H9 (cell line): ENCODE measurements at regions not wholly inside any gene's neighbourhood (a gene's known extent, or its start where the extent isn't known, plus 50 kb on each side); places are given as distances from the start of the nearest gene placed in this dataset.

Source experiments
- DNase-seq: peaks from one replicate; pipeline ENCODE4 v3.0.0-alpha.2; 2017
- H2AFZ ChIP-seq: one replicate; pipeline ENCODE4 v1.6.1; 2013; ENCODE audit warnings: mild to moderate bottlenecking, low read length, control low read depth, moderate library complexity
- H2AK5ac ChIP-seq: 2 replicates; pipeline ENCODE4 v1.6.1; 2013; ENCODE audit warnings: low read length, control low read depth, mixed read lengths; ENCODE audit not compliant: insufficient read length
- H2BK120ac ChIP-seq: one replicate; pipeline ENCODE4 v1.6.1; 2013; ENCODE audit warnings: low read depth, mild to moderate bottlenecking, low read length, control low read depth, inconsistent platforms; ENCODE audit not compliant: poor library complexity, severe bottlenecking
- H2BK12ac ChIP-seq: 2 replicates; pipeline ENCODE4 v1.6.1; 2013; ENCODE audit warnings: low read length, control low read depth, mixed read lengths, low read depth; ENCODE audit not compliant: insufficient read length
- H2BK15ac ChIP-seq: 2 replicates; pipeline ENCODE4 v1.6.1; 2013; ENCODE audit warnings: low read depth, low read length, control low read depth
- H2BK20ac ChIP-seq: one replicate; pipeline ENCODE4 v1.6.1; 2013; ENCODE audit warnings: low read depth, mild to moderate bottlenecking, low read length, control low read depth, inconsistent platforms; ENCODE audit not compliant: poor library complexity, severe bottlenecking
- H2BK5ac ChIP-seq: 2 replicates; pipeline ENCODE4 v1.6.1; 2013; ENCODE audit warnings: low read length, control low read depth, mixed read lengths; ENCODE audit not compliant: insufficient read length
- H3K14ac ChIP-seq: 2 replicates; pipeline ENCODE4 v1.6.1; 2013; ENCODE audit warnings: low read length, control low read depth; ENCODE audit not compliant: insufficient read depth
- H3K18ac ChIP-seq: 2 replicates; pipeline ENCODE4 v1.6.1; 2013; ENCODE audit warnings: low read depth, mild to moderate bottlenecking, mixed read lengths, low read length, control low read depth; ENCODE audit not compliant: insufficient read length
- H3K23ac ChIP-seq: 2 replicates; pipeline ENCODE4 v1.6.1; 2013; ENCODE audit warnings: low read length, control low read depth, mixed read lengths, low read depth; ENCODE audit not compliant: insufficient read length
- H3K23me2 ChIP-seq: 2 replicates; pipeline ENCODE4 v1.6.1; 2013; ENCODE audit warnings: low read depth, mild to moderate bottlenecking, mixed read lengths, low read length, control low read depth; ENCODE audit not compliant: insufficient read length, poor library complexity, severe bottlenecking
- H3K27ac ChIP-seq: 2 replicates; pipeline ENCODE4 v1.5.1; 2013; ENCODE audit warnings: low read length, control low read depth, mixed read lengths, low read depth; ENCODE audit not compliant: insufficient read length
- H3K27me3 ChIP-seq: 2 replicates; pipeline ENCODE4 v1.6.1; 2013; ENCODE audit warnings: low read length, control low read depth, inconsistent platforms; ENCODE audit not compliant: insufficient read depth
- H3K4ac ChIP-seq: 2 replicates; pipeline ENCODE4 v1.6.1; 2013; ENCODE audit warnings: low read depth, mild to moderate bottlenecking, control low read depth, inconsistent platforms, low read length, moderate library complexity
- H3K4me1 ChIP-seq: 2 replicates; pipeline ENCODE4 v1.6.1; 2013; ENCODE audit warnings: low read length, control low read depth, inconsistent platforms; ENCODE audit not compliant: insufficient read depth
- H3K4me2 ChIP-seq: 2 replicates; pipeline ENCODE4 v1.6.1; 2013; ENCODE audit warnings: low read length, control low read depth, mixed read lengths; ENCODE audit not compliant: insufficient read length, insufficient read depth
- H3K56ac ChIP-seq: 2 replicates; pipeline ENCODE4 v1.6.1; 2013; ENCODE audit warnings: low read depth, mild to moderate bottlenecking, mixed read lengths, low read length, control low read depth; ENCODE audit not compliant: insufficient read length
- H3K79me1 ChIP-seq: 2 replicates; pipeline ENCODE4 v1.6.1; 2013; ENCODE audit warnings: low read depth, mild to moderate bottlenecking, moderate library complexity, low read length, control low read depth, inconsistent platforms; ENCODE audit not compliant: insufficient read depth, poor library complexity, severe bottlenecking
- H3K79me2 ChIP-seq: 2 replicates; pipeline ENCODE4 v1.6.1; 2013; ENCODE audit warnings: low read length, control low read depth, inconsistent platforms; ENCODE audit not compliant: insufficient read depth
- H3K9ac ChIP-seq: 2 replicates; pipeline ENCODE4 v1.6.1; 2013; ENCODE audit warnings: low read length, control low read depth, mixed read lengths; ENCODE audit not compliant: insufficient read length; ENCODE audit errors: extremely low read depth
- H3K9me3 ChIP-seq: one replicate; pipeline ENCODE4 v1.6.1; 2013; ENCODE audit warnings: low read depth, low read length, inconsistent platforms; ENCODE audit not compliant: control insufficient read depth
- H3T11ph ChIP-seq: one replicate; pipeline ENCODE4 v1.6.1; 2013; ENCODE audit warnings: mild to moderate bottlenecking, low read length, control low read depth, inconsistent platforms
- H4K20me1 ChIP-seq: one replicate; pipeline ENCODE4 v1.6.1; 2013; ENCODE audit not compliant: control insufficient read depth, insufficient read length, insufficient read depth
- H4K5ac ChIP-seq: 2 replicates; pipeline ENCODE4 v1.6.1; 2013; ENCODE audit warnings: low read depth, mild to moderate bottlenecking, mixed read lengths, low read length, control low read depth; ENCODE audit not compliant: insufficient read length
- H4K8ac ChIP-seq: replicated peaks from 2 replicates; pipeline ENCODE4 v1.6.1; 2013; ENCODE audit warnings: low read length, control low read depth, mixed read lengths, low read depth; ENCODE audit not compliant: insufficient read length
- H4K91ac ChIP-seq: 2 replicates; pipeline ENCODE4 v1.6.1; 2013; ENCODE audit warnings: low read depth, mild to moderate bottlenecking, moderate library complexity, mixed read lengths, low read length, control low read depth; ENCODE audit not compliant: insufficient read length
- H3K27ac Mint-ChIP-seq, 3 experiments: 2 replicates in 2 of 3; 3 replicates in 1 of 3; pipeline ENCODE4 v1.8.0; 2020 to 2021; ENCODE audit warnings: mixed read lengths in 3 of 3, mild to moderate bottlenecking in 1 of 3, moderate library complexity in 1 of 3
- H3K27me3 Mint-ChIP-seq: 2 replicates; pipeline ENCODE4 v1.8.0; 2021; ENCODE audit warnings: low read depth, mild to moderate bottlenecking, moderate library complexity, mixed read lengths
- H3K36me3 Mint-ChIP-seq, 3 experiments: 2 replicates in 2 of 3; 3 replicates in 1 of 3; pipeline ENCODE4 v1.8.0; 2020 to 2021; ENCODE audit warnings: low read depth in 3 of 3, mixed read lengths in 3 of 3; ENCODE audit not compliant: insufficient read depth in 1 of 3
- H3K4me1 Mint-ChIP-seq, 2 experiments: 2 replicates each; pipeline ENCODE4 v1.8.0; 2020; ENCODE audit warnings: mixed read lengths in 2 of 2
- H3K4me3 Mint-ChIP-seq, 2 experiments: 2 replicates in 1 of 2; 3 replicates in 1 of 2; pipeline ENCODE4 v1.8.0; 2020 to 2021; ENCODE audit warnings: mild to moderate bottlenecking in 2 of 2, mixed read lengths in 2 of 2, moderate library complexity in 1 of 2
- H3K9me3 Mint-ChIP-seq, 2 experiments: 2 replicates in 1 of 2; 3 replicates in 1 of 2; pipeline ENCODE4 v1.8.0; 2020; ENCODE audit warnings: mild to moderate bottlenecking in 2 of 2, mixed read lengths in 2 of 2, moderate library complexity in 1 of 2
- WGBS: extraction: QIAGEN DNeasy Blood & Tissue Kit; methylation state at CpG from one replicate; pipeline ENCODE4 v1.1.7; 2013; ENCODE audit warnings: missing lambda C conversion rate, low lambda C conversion rate, mixed read lengths; ENCODE audit not compliant: insufficient read length; ENCODE audit errors: extremely low coverage; 5-methylcytosine and 5-hydroxymethylcytosine counted together
- TF ChIP-seq, protein P1 (sequence below): fragments of 200-600 bp; sonication (generic); conservative IDR thresholded peaks from 3 replicates; pipeline ENCODE4 v1.8.0; 2021; ENCODE audit warnings: antibody characterized with exemption, mild to moderate bottlenecking

DNA sequence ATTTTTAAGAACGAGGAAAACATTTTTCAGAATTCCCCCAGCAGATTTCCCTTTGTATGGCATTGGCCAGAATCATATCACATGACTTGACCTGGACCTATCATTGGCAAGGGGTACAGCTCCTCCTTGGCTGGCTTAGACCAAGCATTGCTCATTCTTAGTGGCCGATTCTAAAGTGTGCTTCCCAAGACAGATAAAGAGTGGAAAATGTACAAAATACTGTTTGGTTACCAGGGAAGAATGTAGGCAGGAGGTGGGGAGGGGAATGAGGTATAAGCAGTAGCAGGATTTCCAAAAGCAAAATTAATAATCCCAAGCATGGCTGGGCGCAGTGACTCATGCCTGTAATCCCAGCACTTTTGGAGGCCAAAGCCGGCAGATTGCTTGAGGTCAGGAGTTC, 75.6 kb upstream of the KRTAP11-1 start:
- Histone ChIP-seq H3K9me3 (no peaks in the 10 kb centered on the region), H3K27ac (no peak overlapping the region), H2BK120ac (no peak overlapping the region), H3K4me2 (no peak overlapping the region), H4K20me1 (no peaks in the 10 kb centered on the region), H2BK12ac (no peak overlapping the region), H4K8ac (no peak overlapping the region), H3K23me2 (no peaks in the 10 kb centered on the region), H3K79me2 (no peaks in the 10 kb centered on the region), H3K56ac (no peak overlapping the region), H3K4me1 (no peaks in the 10 kb centered on the region), H2BK15ac (no peak overlapping the region), H3T11ph (no peak overlapping the region), H3K14ac (no peak overlapping the region), H2AFZ (no peak overlapping the region), H2AK5ac (no peak overlapping the region), H3K18ac (no peak overlapping the region), H3K9ac (no peak overlapping the region), H2BK20ac (no peak overlapping the region), H2BK5ac (no peak overlapping the region), H3K79me1 (no peaks in the 10 kb centered on the region), H4K91ac (no peak overlapping the region), H3K23ac (no peak overlapping the region), H3K27me3 (no peaks in the 10 kb centered on the region), H4K5ac (no peak overlapping the region), H3K4ac (no peak overlapping the region)
- TF ChIP-seq, protein P1, sequence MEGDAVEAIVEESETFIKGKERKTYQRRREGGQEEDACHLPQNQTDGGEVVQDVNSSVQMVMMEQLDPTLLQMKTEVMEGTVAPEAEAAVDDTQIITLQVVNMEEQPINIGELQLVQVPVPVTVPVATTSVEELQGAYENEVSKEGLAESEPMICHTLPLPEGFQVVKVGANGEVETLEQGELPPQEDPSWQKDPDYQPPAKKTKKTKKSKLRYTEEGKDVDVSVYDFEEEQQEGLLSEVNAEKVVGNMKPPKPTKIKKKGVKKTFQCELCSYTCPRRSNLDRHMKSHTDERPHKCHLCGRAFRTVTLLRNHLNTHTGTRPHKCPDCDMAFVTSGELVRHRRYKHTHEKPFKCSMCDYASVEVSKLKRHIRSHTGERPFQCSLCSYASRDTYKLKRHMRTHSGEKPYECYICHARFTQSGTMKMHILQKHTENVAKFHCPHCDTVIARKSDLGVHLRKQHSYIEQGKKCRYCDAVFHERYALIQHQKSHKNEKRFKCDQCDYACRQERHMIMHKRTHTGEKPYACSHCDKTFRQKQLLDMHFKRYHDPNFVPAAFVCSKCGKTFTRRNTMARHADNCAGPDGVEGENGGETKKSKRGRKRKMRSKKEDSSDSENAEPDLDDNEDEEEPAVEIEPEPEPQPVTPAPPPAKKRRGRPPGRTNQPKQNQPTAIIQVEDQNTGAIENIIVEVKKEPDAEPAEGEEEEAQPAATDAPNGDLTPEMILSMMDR, result no peak
- H3K36me3 Mint-ChIP-seq, result no peaks in the 10 kb centered on the region; a peak in 1 of 7 replicates
- H3K9me3 Mint-ChIP-seq, result no peaks in the 10 kb centered on the region
- H3K4me1 Mint-ChIP-seq, result no peaks in the 10 kb centered on the region
- no CpG with 5 or more reads among the region's 4 CpGs for WGBS
- H3K4me3 Mint-ChIP-seq, result no peak overlapping the region
- H3K27ac Mint-ChIP-seq, result no peak overlapping the region
- DNase-seq, result no peak
- H3K27me3 Mint-ChIP-seq, result no peaks in the 10 kb centered on the region; the same call in 1 of the 2 replicates
